CD8-positive, alpha-beta memory T cell (primary cell): ENCODE measurements at regions not wholly inside any gene's neighbourhood (a gene's known extent, or its start where the extent isn't known, plus 50 kb on each side); places are given as distances from the start of the nearest gene placed in this dataset.
A peak's percentile ranks its signal among the peaks of the same experiment; 100 is the strongest.

ENCODE experiments used
- CTCF ChIA-PET: fragments of 350-600 bp; sonication (Branson Sonifier 250); formaldehyde crosslinking; loops from one replicate; lab custom pipeline; 2021; ENCODE audit warnings: antibody characterized with exemption; lab: Charles Lee
- POLR2A ChIA-PET: fragments of 350-600 bp; sonication (Branson Sonifier 250); formaldehyde crosslinking; loops from one replicate; lab custom pipeline; 2021; ENCODE audit warnings: antibody characterized with exemption; lab: Charles Lee
- DNase-seq, 5 donors: peaks; one replicate each; pipeline versions ENCODE4 v3.0.0 to v3.0.0-alpha.2; 2020 to 2022; ENCODE audit warnings: mixed read lengths in 1 of 5
- H3K27ac ChIP-seq: one replicate; pipeline ENCODE4 v1.7.0; 2013; ENCODE audit warnings: low read depth, mild to moderate bottlenecking, low read length, moderate library complexity
- H3K27me3 ChIP-seq: 2 replicates; pipeline ENCODE4 v1.7.0; 2013; ENCODE audit warnings: low read length, mild to moderate bottlenecking; ENCODE audit not compliant: insufficient read depth, poor library complexity, severe bottlenecking
- H3K36me3 ChIP-seq: 2 replicates; pipeline ENCODE4 v1.7.0; 2013; ENCODE audit warnings: mild to moderate bottlenecking, low read length, moderate library complexity; ENCODE audit not compliant: insufficient read depth
- H3K4me1 ChIP-seq: 2 replicates; pipeline ENCODE4 v1.7.0; 2013; ENCODE audit warnings: mild to moderate bottlenecking, low read length, moderate library complexity; ENCODE audit not compliant: insufficient read depth
- H3K4me3 ChIP-seq: 2 replicates; pipeline ENCODE4 v1.7.0; 2013; ENCODE audit warnings: mild to moderate bottlenecking, low read length
- H3K9me3 ChIP-seq: 2 replicates; pipeline ENCODE4 v1.7.0; 2013; ENCODE audit warnings: mild to moderate bottlenecking, low read length
- H3K27ac Mint-ChIP-seq, 8 donors: one replicate each; pipeline ENCODE4 v1.8.0; 2020 to 2021; ENCODE audit warnings: mixed read lengths in 8 of 8, mild to moderate bottlenecking in 6 of 8, inconsistent platforms in 3 of 8, moderate library complexity in 3 of 8
- H3K27me3 Mint-ChIP-seq, 2 donors: one replicate each; pipeline ENCODE4 v1.8.0; 2020 to 2021; ENCODE audit warnings: mixed read lengths in 2 of 2, mild to moderate bottlenecking in 1 of 2, moderate library complexity in 1 of 2
- H3K36me3 Mint-ChIP-seq, 3 donors: one replicate each; pipeline ENCODE4 v1.8.0; 2020 to 2021; ENCODE audit warnings: mixed read lengths in 3 of 3, inconsistent platforms in 1 of 3, mild to moderate bottlenecking in 1 of 3
- H3K4me1 Mint-ChIP-seq, 3 donors: one replicate each; pipeline ENCODE4 v1.8.0; 2020 to 2021; ENCODE audit warnings: mixed read lengths in 3 of 3, inconsistent platforms in 1 of 3, mild to moderate bottlenecking in 1 of 3
- H3K4me3 Mint-ChIP-seq, 7 donors: one replicate each; pipeline ENCODE4 v1.8.0; 2020 to 2021; ENCODE audit warnings: mixed read lengths in 7 of 7, mild to moderate bottlenecking in 6 of 7, moderate library complexity in 4 of 7, inconsistent platforms in 2 of 7
- H3K9me3 Mint-ChIP-seq, 5 donors: one replicate each; pipeline ENCODE4 v1.8.0; 2020 to 2022; ENCODE audit warnings: mixed read lengths in 5 of 5, mild to moderate bottlenecking in 3 of 5, moderate library complexity in 2 of 5, inconsistent platforms in 1 of 5

- Mint-ChIP-seq H3K9me3 (no peaks in the 10 kb centered on the region), H3K36me3 (no peaks in the 10 kb centered on the region), H3K27ac (no peak overlapping the region), H3K27me3 (peaks cover 0 to 1% of the 10 kb centered on the region in 2 donors), H3K4me1 (peaks cover 3 to 16% (median 8%) of the 10 kb centered on the region in 3 donors), H3K4me3 (no peak overlapping the region)
- DNase-seq: no peak
- H3K27me3 ChIP-seq: no peaks in the 10 kb centered on the region
- H3K27ac ChIP-seq: no peak overlapping the region
- H3K9me3 ChIP-seq: no peaks in the 10 kb centered on the region
- ChIA-PET POLR2A (no interaction called here), CTCF (no interaction called here)
- H3K36me3 ChIP-seq: no peaks in the 10 kb centered on the region
- no peak overlapping the region for H3K4me3 ChIP-seq
- H3K4me1 ChIP-seq: peaks cover 6% of the 10 kb centered on the region
Observed at GRCh38 chr4:104756837-104757236, 262.1 kb upstream of the CXXC4 start.

- Mint-ChIP-seq H3K9me3 (no peaks in the 10 kb centered on the region), H3K36me3 (no peaks in the 10 kb centered on the region), H3K4me3 (no peak overlapping the region), H3K27ac (no peak overlapping the region), H3K4me1 (peaks cover 3 to 16% (median 8%) of the 10 kb centered on the region in 3 donors), H3K27me3 (peaks cover 0 to 1% of the 10 kb centered on the region in 2 donors)
- H3K4me3 ChIP-seq: no peak overlapping the region
- CTCF ChIA-PET: no interaction called here
- no peaks in the 10 kb centered on the region for H3K9me3 ChIP-seq
- H3K4me1 ChIP-seq: peaks cover 6% of the 10 kb centered on the region
- no peak overlapping the region for H3K27ac ChIP-seq
- H3K27me3 ChIP-seq: no peaks in the 10 kb centered on the region
- POLR2A ChIA-PET: no interaction called here
- no peaks in the 10 kb centered on the region for H3K36me3 ChIP-seq
- peak in 1 of 5 donors; percentile 4 for DNase-seq
Observed at GRCh38 chr4:104758574-104758973, 263.9 kb upstream of the CXXC4 start.

- H3K4me3 Mint-ChIP-seq: no peak overlapping the region
- Histone ChIP-seq H3K27me3 (no peaks in the 10 kb centered on the region), H3K4me3 (no peak overlapping the region), H3K4me1 (peaks cover under 1% of the 10 kb centered on the region), H3K27ac (no peak overlapping the region), H3K9me3 (no peaks in the 10 kb centered on the region), H3K36me3 (no peaks in the 10 kb centered on the region)
- DNase-seq: no peak
- ChIA-PET POLR2A (no interaction called here), CTCF (no interaction called here)
- H3K27me3 Mint-ChIP-seq: peaks cover 0 to 1% of the 10 kb centered on the region in 2 donors
- peaks cover 3 to 7% (median 4%) of the 10 kb centered on the region in 3 donors for H3K4me1 Mint-ChIP-seq
- no peaks in the 10 kb centered on the region for H3K36me3 Mint-ChIP-seq
- H3K9me3 Mint-ChIP-seq: no peaks in the 10 kb centered on the region
- H3K27ac Mint-ChIP-seq: no peak overlapping the region
Observed at GRCh38 chr4:104763554-104764222, 269.0 kb upstream of the CXXC4 start.

GRCh38 chr4:104766676-104767075 is 272.0 kb upstream of the CXXC4 start:
- H3K27me3 ChIP-seq: no peaks in the 10 kb centered on the region

GRCh38 chr4:104772849-104773248 is 278.2 kb upstream of the CXXC4 start:
- Mint-ChIP-seq H3K4me3 (peak overlapping the region in 6 of 7 donors; percentile 6 to 58 (median 50)), H3K4me1 (peaks cover 5 to 26% (median 12%) of the 10 kb centered on the region in 3 donors), H3K27me3 (no peaks in the 10 kb centered on the region), H3K9me3 (no peaks in the 10 kb centered on the region), H3K36me3 (no peaks in the 10 kb centered on the region), H3K27ac (no peak overlapping the region)
- H3K9me3 ChIP-seq: no peaks in the 10 kb centered on the region
- no peaks in the 10 kb centered on the region for H3K36me3 ChIP-seq
- CTCF ChIA-PET: no interaction called here
- no peak overlapping the region for H3K4me3 ChIP-seq
- no peak overlapping the region for H3K27ac ChIP-seq
- POLR2A ChIA-PET: no interaction called here
- H3K27me3 ChIP-seq: no peaks in the 10 kb centered on the region
- no peak for DNase-seq
- no peaks in the 10 kb centered on the region for H3K4me1 ChIP-seq

More at GRCh38 chr4:104766676-104767075, 272.0 kb upstream of the CXXC4 start:
- Histone ChIP-seq H3K9me3 (no peaks in the 10 kb centered on the region), H3K4me1 (no peaks in the 10 kb centered on the region), H3K36me3 (no peaks in the 10 kb centered on the region), H3K27ac (no peak overlapping the region), H3K4me3 (no peak overlapping the region)
- Mint-ChIP-seq H3K27ac (no peak overlapping the region), H3K36me3 (no peaks in the 10 kb centered on the region), H3K4me1 (peaks cover 2 to 6% (median 4%) of the 10 kb centered on the region in 3 donors), H3K27me3 (no peaks in the 10 kb centered on the region), H3K4me3 (no peak overlapping the region), H3K9me3 (no peaks in the 10 kb centered on the region)
- DNase-seq: no peak
- CTCF ChIA-PET: no interaction called here
- POLR2A ChIA-PET: no interaction called here

- CTCF ChIA-PET: no interaction called here
- Histone ChIP-seq H3K4me3 (no peak overlapping the region), H3K27me3 (no peaks in the 10 kb centered on the region), H3K4me1 (no peaks in the 10 kb centered on the region), H3K36me3 (no peaks in the 10 kb centered on the region), H3K9me3 (no peaks in the 10 kb centered on the region), H3K27ac (no peak overlapping the region)
- H3K9me3 Mint-ChIP-seq: peaks cover 0 to 3% (median 1%) of the 10 kb centered on the region in 5 donors
- H3K4me3 Mint-ChIP-seq: no peak overlapping the region
- POLR2A ChIA-PET: no interaction called here
- H3K27me3 Mint-ChIP-seq: no peaks in the 10 kb centered on the region
- DNase-seq: no peak
- no peaks in the 10 kb centered on the region for H3K36me3 Mint-ChIP-seq
- H3K4me1 Mint-ChIP-seq: no peaks in the 10 kb centered on the region
- H3K27ac Mint-ChIP-seq: no peak overlapping the region
Observed at GRCh38 chr4:104795264-104795939, 300.7 kb upstream of the CXXC4 start.

GRCh38 chr4:104811727-104812126 is 317.0 kb upstream of the CXXC4 start:
- Mint-ChIP-seq H3K4me3 (no peak overlapping the region), H3K36me3 (no peaks in the 10 kb centered on the region), H3K9me3 (peaks cover 0 to 8% (median 2%) of the 10 kb centered on the region in 5 donors), H3K27ac (no peak overlapping the region), H3K27me3 (peaks cover 0 to 3% of the 10 kb centered on the region in 2 donors), H3K4me1 (no peaks in the 10 kb centered on the region)
- Histone ChIP-seq H3K4me1 (no peaks in the 10 kb centered on the region), H3K36me3 (no peaks in the 10 kb centered on the region), H3K27ac (no peak overlapping the region), H3K4me3 (no peak overlapping the region), H3K27me3 (no peaks in the 10 kb centered on the region), H3K9me3 (no peaks in the 10 kb centered on the region)
- CTCF ChIA-PET: no interaction called here
- POLR2A ChIA-PET: no interaction called here
- no peak for DNase-seq

GRCh38 chr4:104815665-104816064 is 321.0 kb upstream of the CXXC4 start:
- Histone ChIP-seq H3K36me3 (no peaks in the 10 kb centered on the region), H3K4me1 (no peaks in the 10 kb centered on the region), H3K4me3 (no peak overlapping the region), H3K9me3 (no peaks in the 10 kb centered on the region), H3K27me3 (no peaks in the 10 kb centered on the region), H3K27ac (no peak overlapping the region)
- no peak for DNase-seq
- H3K27me3 Mint-ChIP-seq: peaks cover 0 to 3% of the 10 kb centered on the region in 2 donors
- no peak overlapping the region for H3K4me3 Mint-ChIP-seq
- POLR2A ChIA-PET: no interaction called here
- no peaks in the 10 kb centered on the region for H3K36me3 Mint-ChIP-seq
- H3K4me1 Mint-ChIP-seq: no peaks in the 10 kb centered on the region
- H3K9me3 Mint-ChIP-seq: peaks cover 0 to 6% (median 0%) of the 10 kb centered on the region in 5 donors
- peak overlapping the region in 1 of 8 donors; percentile 40 for H3K27ac Mint-ChIP-seq
- CTCF ChIA-PET: no interaction called here
